HG02623 (cell line): ENCODE measurements at regions not wholly inside any gene's neighbourhood (a gene's known extent, or its start where the extent isn't known, plus 50 kb on each side); places are given as distances from the start of the nearest gene placed in this dataset.

Source experiments
- ATAC-seq: cut with Tn5 transposase; IDR thresholded peaks from one replicate; pipeline ENCODE4 v1.9.1; 2021; ENCODE audit warnings: moderate library complexity; ENCODE audit not compliant: unreplicated experiment

- no peak for ATAC-seq
These were observed 322.3 kb downstream of the MYCN start for GRCh38 chr2:16262526-16263178.

- no peak for ATAC-seq
These were observed 321.4 kb downstream of the MYCN start for GRCh38 chr2:16261791-16262190.

- ATAC-seq = no peak
These were observed 320.7 kb downstream of the MYCN start for GRCh38 chr2:16261071-16261470.

GRCh38 chr2:16260041-16260830 lies 319.9 kb downstream of the MYCN start:
- ATAC-seq = no peak

- no peak for ATAC-seq
These were observed 318.7 kb downstream of the MYCN start for GRCh38 chr2:16259010-16259409.

GRCh38 chr2:16258350-16258749 lies 318.0 kb downstream of the MYCN start:
- ATAC-seq = no peak

GRCh38 chr2:16257322-16258028 lies 317.1 kb downstream of the MYCN start:
- no peak for ATAC-seq

GRCh38 chr2:16256601-16257321 lies 316.4 kb downstream of the MYCN start:
- no peak for ATAC-seq

GRCh38 chr2:16255120-16255519 lies 314.8 kb downstream of the MYCN start:
- no peak for ATAC-seq

GRCh38 chr2:16254356-16254965 lies 314.1 kb downstream of the MYCN start:
- ATAC-seq = no peak

- no peak for ATAC-seq
These were observed 312.9 kb downstream of the MYCN start for GRCh38 chr2:16253291-16253690.

- ATAC-seq = no peak
These were observed 312.5 kb downstream of the MYCN start for GRCh38 chr2:16252891-16253290.

GRCh38 chr2:16252251-16252650 lies 311.9 kb downstream of the MYCN start:
- no peak for ATAC-seq

GRCh38 chr2:16251511-16252225 lies 311.3 kb downstream of the MYCN start:
- no peak for ATAC-seq

GRCh38 chr2:16250886-16251285 lies 310.5 kb downstream of the MYCN start:
- no peak for ATAC-seq

- ATAC-seq = no peak
These were observed 310.1 kb downstream of the MYCN start for GRCh38 chr2:16250466-16250865.

GRCh38 chr2:16250056-16250425 lies 309.7 kb downstream of the MYCN start:
- ATAC-seq = no peak

- ATAC-seq = no peak
These were observed 309.1 kb downstream of the MYCN start for GRCh38 chr2:16249246-16250055.

GRCh38 chr2:16248571-16249105 lies 308.3 kb downstream of the MYCN start:
- no peak for ATAC-seq
